Small intestine (tissue), 7 donors: ENCODE measurements at regions not wholly inside any gene's neighbourhood (a gene's known extent, or its start where the extent isn't known, plus 50 kb on each side); places are given as distances from the start of the nearest gene placed in this dataset.

Experiments used
- DNase-seq, 2 donors: peaks; one replicate each; pipeline versions ENCODE4 v3.0.0 to v3.0.0-alpha.2; 2013
- FAIRE-seq: peaks from 2 replicates; lab custom pipeline; 2012; peaks lifted over from hg19 to GRCh38; lab: Jason Lieb, UNC
- H3K27ac ChIP-seq, 3 donors: one replicate each; pipeline ENCODE4 v1.5.1; 2013; ENCODE audit warnings: low read length in 2 of 3, mild to moderate bottlenecking in 2 of 3, control low read depth in 1 of 3, inconsistent platforms in 1 of 3, low read depth in 1 of 3, moderate library complexity in 1 of 3
- H3K27me3 ChIP-seq, 3 donors: one replicate each; pipeline ENCODE4 v1.6.1; 2013; ENCODE audit warnings: low read length in 3 of 3, inconsistent platforms in 1 of 3; ENCODE audit not compliant: control insufficient read depth in 3 of 3, insufficient read depth in 3 of 3
- H3K36me3 ChIP-seq, 3 donors: one replicate each; pipeline ENCODE4 v1.6.1; 2013; ENCODE audit warnings: low read length in 3 of 3, inconsistent platforms in 1 of 3, low read depth in 1 of 3, mild to moderate bottlenecking in 1 of 3, moderate library complexity in 1 of 3; ENCODE audit not compliant: control insufficient read depth in 3 of 3, insufficient read depth in 2 of 3
- H3K4me1 ChIP-seq, 3 donors: one replicate each; pipeline ENCODE4 v1.6.1; 2013; ENCODE audit warnings: low read length in 2 of 3, inconsistent platforms in 1 of 3, low read depth in 1 of 3, mild to moderate bottlenecking in 1 of 3, moderate library complexity in 1 of 3; ENCODE audit not compliant: control insufficient read depth in 3 of 3, insufficient read depth in 2 of 3
- H3K4me3 ChIP-seq, 3 donors: one replicate each; pipeline ENCODE4 v1.5.1; 2013; ENCODE audit warnings: low read length in 3 of 3, control low read depth in 1 of 3, inconsistent platforms in 1 of 3, low read depth in 1 of 3, mild to moderate bottlenecking in 1 of 3, moderate library complexity in 1 of 3
- H3K9me3 ChIP-seq, 2 donors: one replicate each; pipeline ENCODE4 v1.6.1; 2013; ENCODE audit warnings: low read depth in 1 of 2, low read length in 1 of 2; ENCODE audit not compliant: control insufficient read depth in 2 of 2, insufficient read depth in 1 of 2
- WGBS, 3 donors: extraction: QIAGEN DNeasy Blood & Tissue Kit; methylation state at CpG; one replicate each; pipeline ENCODE4 v1.1.7; 2013; 5-methylcytosine and 5-hydroxymethylcytosine counted together
- donor health status: healthy with polysubstance abuse.
- donor health status: control.
- donor health status: control.
- donor health status: Bipolar disorder and iron deficiency.
- donor health status: healthy.

GRCh38 chr4:128462103-128462783, 174.6 kb upstream of the PGRMC2 start:
- H3K27ac ChIP-seq, result no peak overlapping the region
- DNase-seq (no peak), FAIRE-seq (no peak)
- no peak overlapping the region for H3K4me3 ChIP-seq
- WGBS, 3 donors, result 83 to 89% (median 86%) methylated on average over 8 of the region's 8 CpGs
- H3K4me1 ChIP-seq, result no peaks in the 10 kb centered on the region
- no peaks in the 10 kb centered on the region for H3K9me3 ChIP-seq
- no peaks in the 10 kb centered on the region for H3K27me3 ChIP-seq
- H3K36me3 ChIP-seq, result no peaks in the 10 kb centered on the region

GRCh38 chr4:128461291-128462102, 173.9 kb upstream of the PGRMC2 start:
- H3K9me3 ChIP-seq, result no peaks in the 10 kb centered on the region
- no peak for FAIRE-seq
- 46 to 54% (median 53%) methylated on average over 5 of the region's 5 CpGs for WGBS, 3 donors
- no peaks in the 10 kb centered on the region for H3K4me1 ChIP-seq
- H3K27ac ChIP-seq, result no peak overlapping the region
- H3K36me3 ChIP-seq, result no peaks in the 10 kb centered on the region
- DNase-seq, result peak in 1 of 2 donors; percentile 35
- no peak overlapping the region for H3K4me3 ChIP-seq
- H3K27me3 ChIP-seq, result no peaks in the 10 kb centered on the region

GRCh38 chr4:128459547-128459946, 171.9 kb upstream of the PGRMC2 start:
- FAIRE-seq (no peak), DNase-seq (no peak)
- Histone ChIP-seq H3K9me3 (no peaks in the 10 kb centered on the region), H3K4me3 (no peak overlapping the region), H3K27me3 (no peaks in the 10 kb centered on the region), H3K4me1 (no peaks in the 10 kb centered on the region), H3K36me3 (no peaks in the 10 kb centered on the region), H3K27ac (no peak overlapping the region)
- 57 to 88% (median 73%) methylated on average over 3 of the region's 3 CpGs for WGBS, 3 donors

- no peak overlapping the region for H3K4me3 ChIP-seq
- H3K9me3 ChIP-seq, result no peaks in the 10 kb centered on the region
- WGBS, 3 donors, result 90 to 96% (median 91%) methylated on average over 3 of the region's 3 CpGs
- DNase-seq (no peak), FAIRE-seq (no peak)
- H3K27ac ChIP-seq, result no peak overlapping the region
- H3K36me3 ChIP-seq, result no peaks in the 10 kb centered on the region
- H3K27me3 ChIP-seq, result no peaks in the 10 kb centered on the region
- H3K4me1 ChIP-seq, result peaks cover 0 to 2% (median 0%) of the 10 kb centered on the region in 3 donors
These were observed 171.2 kb upstream of the PGRMC2 start for GRCh38 chr4:128458816-128459215.

GRCh38 chr4:128457726-128458125, 170.1 kb upstream of the PGRMC2 start:
- WGBS, 3 donors, result 85 to 93% (median 89%) methylated on average over 2 of the region's 2 CpGs
- no peak for FAIRE-seq
- Histone ChIP-seq H3K4me3 (no peak overlapping the region), H3K36me3 (no peaks in the 10 kb centered on the region), H3K27ac (no peak overlapping the region), H3K4me1 (peaks cover 0 to 2% (median 0%) of the 10 kb centered on the region in 3 donors), H3K27me3 (no peaks in the 10 kb centered on the region), H3K9me3 (no peaks in the 10 kb centered on the region)
- DNase-seq, result no peak

GRCh38 chr4:128456171-128456570, 168.6 kb upstream of the PGRMC2 start:
- no peak for FAIRE-seq
- H3K9me3 ChIP-seq, result no peaks in the 10 kb centered on the region
- no peak for DNase-seq
- H3K27ac ChIP-seq, result no peak overlapping the region
- H3K36me3 ChIP-seq, result no peaks in the 10 kb centered on the region
- no peak overlapping the region for H3K4me3 ChIP-seq
- no peaks in the 10 kb centered on the region for H3K27me3 ChIP-seq
- peaks cover 0 to 2% (median 0%) of the 10 kb centered on the region in 3 donors for H3K4me1 ChIP-seq
- WGBS, 3 donors, result 71 to 83% (median 73%) methylated on average over 4 of the region's 4 CpGs

- Histone ChIP-seq H3K4me3 (no peak overlapping the region), H3K27ac (no peak overlapping the region), H3K9me3 (no peaks in the 10 kb centered on the region), H3K36me3 (no peaks in the 10 kb centered on the region), H3K4me1 (peaks cover 0 to 2% (median 0%) of the 10 kb centered on the region in 3 donors), H3K27me3 (no peaks in the 10 kb centered on the region)
- DNase-seq, result no peak
- WGBS, 3 donors, result 91 to 98% (median 92%) methylated on average over 1 of the region's 1 CpG
- no peak for FAIRE-seq
These were observed 167.9 kb upstream of the PGRMC2 start for GRCh38 chr4:128455480-128455879.

- Histone ChIP-seq H3K36me3 (no peaks in the 10 kb centered on the region), H3K27ac (no peak overlapping the region), H3K4me3 (no peak overlapping the region), H3K9me3 (no peaks in the 10 kb centered on the region), H3K27me3 (no peaks in the 10 kb centered on the region), H3K4me1 (peaks cover 0 to 2% (median 0%) of the 10 kb centered on the region in 3 donors)
- 74 to 81% (median 77%) methylated on average over 4 of the region's 4 CpGs for WGBS, 3 donors
- FAIRE-seq (no peak), DNase-seq (peak in 1 of 2 donors; percentile 13)
These were observed 167.3 kb upstream of the PGRMC2 start for GRCh38 chr4:128454881-128455280.
